Mammary epithelial cell (primary cell): ENCODE measurements at regions not wholly inside any gene's neighbourhood (a gene's known extent, or its start where the extent isn't known, plus 50 kb on each side); places are given as distances from the start of the nearest gene placed in this dataset.

ENCODE experiments used
- CTCF ChIP-seq, 2 donors: IDR thresholded peaks in 1 of 2; conservative IDR thresholded peaks in 1 of 2; 2 replicates each; pipeline ENCODE4 v1.5.1; 2011 to 2012; ENCODE audit warnings: inconsistent platforms in 2 of 2, low read length in 2 of 2, mild to moderate bottlenecking in 2 of 2, control low read depth in 1 of 2, low read depth in 1 of 2; ENCODE audit not compliant: insufficient read depth in 1 of 2; ENCODE audit errors: extremely low read depth in 1 of 2
- EZH2 ChIP-seq: IDR thresholded peaks from 2 replicates; pipeline ENCODE4 v1.6.1; 2012; ENCODE audit warnings: low read length, inconsistent platforms, borderline replicate concordance

- TF ChIP-seq CTCF (conservative IDR thresholded peaks at IDR 0.05 in 1 of 2, IDR thresholded peaks at IDR 0.05 in 1 of 2; ENCODE audit: extremely low read depth in 1 of 2, insufficient read depth in 1 of 2, low read depth in 1 of 2, low read length in 2 of 2) (no peak), EZH2 (no peak)
These were observed 650.7 kb upstream of the ALCAM start for GRCh38 chr3:104715972-104716371.
